Heart right ventricle (tissue), 16 donors: ENCODE measurements at regions not wholly inside any gene's neighbourhood (a gene's known extent, or its start where the extent isn't known, plus 50 kb on each side); places are given as distances from the start of the nearest gene placed in this dataset.

Source experiments
- ATAC-seq, 8 donors: fragments of 200-7000 bp; cut with Tn5 transposase; one replicate each; pipeline ENCODE4 v1.9.1; 2020; ENCODE audit warnings: mild to moderate bottlenecking in 8 of 8, moderate library complexity in 8 of 8, moderate number of reproducible peaks in 1 of 8
- DNase-seq, 2 donors: peaks; one replicate each; pipeline ENCODE4 v3.0.0-alpha.2; 2020
- H3K27ac ChIP-seq, 10 donors: fragments of 200-600 bp; sonication (generic) in 2 of 10; one replicate each; pipeline versions ENCODE4 v1.5.0 to v1.8.0; 2020 to 2022; ENCODE audit warnings: mild to moderate bottlenecking in 3 of 10
- H3K27me3 ChIP-seq, 7 donors: fragments of 200-600 bp; one replicate each; pipeline ENCODE4 v1.8.0; 2021 to 2022; ENCODE audit warnings: mild to moderate bottlenecking in 2 of 7
- H3K36me3 ChIP-seq, 9 donors: fragments of 200-600 bp; sonication (generic) in 1 of 9; one replicate each; pipeline versions ENCODE4 v1.5.0 to v1.8.0; 2020 to 2022; ENCODE audit warnings: mild to moderate bottlenecking in 2 of 9
- H3K4me1 ChIP-seq, 9 donors: fragments of 200-600 bp; sonication (generic) in 1 of 9; one replicate each; pipeline versions ENCODE4 v1.5.0 to v1.8.0; 2020 to 2022; ENCODE audit warnings: mild to moderate bottlenecking in 4 of 9
- H3K4me3 ChIP-seq, 10 donors: fragments of 200-600 bp; sonication (generic) in 2 of 10; one replicate each; pipeline versions ENCODE4 v1.5.0 to v1.8.0; 2020 to 2022; ENCODE audit warnings: mild to moderate bottlenecking in 7 of 10, moderate library complexity in 2 of 10
- H3K9me3 ChIP-seq, 11 donors: fragments of 200-600 bp in 10 of 11; sonication (generic) in 2 of 11; one replicate each; pipeline versions ENCODE4 v1.5.0 to v1.8.0; 2013 to 2022; ENCODE audit warnings: mild to moderate bottlenecking in 2 of 11, control low read depth in 1 of 11, moderate library complexity in 1 of 11
- WGBS, 2 donors: extraction: QIAGEN DNeasy Blood & Tissue Kit; methylation state at CpG; one replicate each; pipeline ENCODE4 v1.1.7; 2013; ENCODE audit warnings: inconsistent platforms in 1 of 2; 5-methylcytosine and 5-hydroxymethylcytosine counted together
- intact Hi-C, 10 donors: fragments of 100-400 bp; cut with DNase I; formaldehyde crosslinking; loops; one replicate each; pipeline versions ENCODE4 v1.11.1 to v1.14.2; 2022
- TF ChIP-seq, protein P1 (sequence below), 9 donors: fragments of 200-600 bp; sonication (generic) in 2 of 9; IDR thresholded peaks; one replicate each; pipeline versions ENCODE4 v1.5.0 to v1.8.0; 2021 to 2022; ENCODE audit warnings: antibody characterized with exemption in 9 of 9, mild to moderate bottlenecking in 5 of 9, moderate library complexity in 1 of 9
- donor health status: Arrhythmogenic right ventricular cardiomyopathy.
- donor health status: ischemic (EF 13 %, LVEDD 7.1; RV severe dilation, severe dysfunction).
- donor health status: healthy with polysubstance abuse.
- donor health status: DM: no; HTN: yes; CAD: no.
- donor health status: DM: no; HTN: no; CAD: no.
- donor health status: ischemic (EF 25% LVEDD 6.9; RV normal size, moderate dysfunction).
- donor health status: ischemic (EF 25% LVEDD 5.7; RV mildly dilated, moderate dysfunction).
- donor health status: healthy.
- donor health status: DM: yes; HTN: yes; CAD: no.
- donor health status: Ischemic cardiomyopathy.
- donor health status: ischemic (EF 35%, LVEDD 5.7; RV mildly dilated, moderate dysfunction).
- donor health status: nonischemic (EF 11% LVEDD 7.7; RV severe dilation, severe dysfunction).
- donor health status: DM: yes; HTN: yes; CAD: no.
- donor health status: PGD.
- donor health status: ischemic (EF 29% LVEDD 5.4; RV normal size, mild dysfunction).
- donor health status: nonischemic (EF 23%, LVEDD 6.1; RV moderate dilation, normal function).

DNA sequence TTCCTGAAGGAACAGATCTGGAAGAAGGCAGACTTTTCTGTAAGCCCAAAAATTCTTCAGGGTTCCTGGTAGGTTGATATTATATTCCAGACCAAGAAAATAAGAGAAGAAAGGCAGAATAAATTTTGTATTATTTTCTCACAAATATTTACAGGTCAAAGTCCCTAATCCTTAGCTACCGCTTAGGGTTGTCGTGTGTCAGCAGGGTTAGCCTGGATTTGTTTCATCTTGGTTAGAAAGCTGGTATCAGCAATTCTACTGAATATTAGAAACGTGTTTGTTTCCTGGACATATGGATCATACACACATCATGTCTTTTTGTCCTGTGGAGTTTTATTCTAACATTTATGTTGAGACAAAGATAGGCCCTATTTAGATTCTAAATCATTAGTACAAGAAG, 232.9 kb upstream of the CXXC4 start:
- TF ChIP-seq, protein P1, sequence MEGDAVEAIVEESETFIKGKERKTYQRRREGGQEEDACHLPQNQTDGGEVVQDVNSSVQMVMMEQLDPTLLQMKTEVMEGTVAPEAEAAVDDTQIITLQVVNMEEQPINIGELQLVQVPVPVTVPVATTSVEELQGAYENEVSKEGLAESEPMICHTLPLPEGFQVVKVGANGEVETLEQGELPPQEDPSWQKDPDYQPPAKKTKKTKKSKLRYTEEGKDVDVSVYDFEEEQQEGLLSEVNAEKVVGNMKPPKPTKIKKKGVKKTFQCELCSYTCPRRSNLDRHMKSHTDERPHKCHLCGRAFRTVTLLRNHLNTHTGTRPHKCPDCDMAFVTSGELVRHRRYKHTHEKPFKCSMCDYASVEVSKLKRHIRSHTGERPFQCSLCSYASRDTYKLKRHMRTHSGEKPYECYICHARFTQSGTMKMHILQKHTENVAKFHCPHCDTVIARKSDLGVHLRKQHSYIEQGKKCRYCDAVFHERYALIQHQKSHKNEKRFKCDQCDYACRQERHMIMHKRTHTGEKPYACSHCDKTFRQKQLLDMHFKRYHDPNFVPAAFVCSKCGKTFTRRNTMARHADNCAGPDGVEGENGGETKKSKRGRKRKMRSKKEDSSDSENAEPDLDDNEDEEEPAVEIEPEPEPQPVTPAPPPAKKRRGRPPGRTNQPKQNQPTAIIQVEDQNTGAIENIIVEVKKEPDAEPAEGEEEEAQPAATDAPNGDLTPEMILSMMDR (IDR thresholded peaks at IDR 0.05) = no peak
- no peak overlapping the region for H3K4me3 ChIP-seq
- 88 to 91% methylated on average over 3 of the region's 3 CpGs for WGBS, 2 donors
- no peaks in the 10 kb centered on the region for H3K36me3 ChIP-seq
- peaks cover 0 to 12% (median 0%) of the 10 kb centered on the region in 9 donors for H3K4me1 ChIP-seq
- no peak overlapping the region for H3K27ac ChIP-seq
- H3K9me3 ChIP-seq = no peaks in the 10 kb centered on the region
- intact Hi-C loops = no loop called here
- no peaks in the 10 kb centered on the region for H3K27me3 ChIP-seq
- DNase-seq = no peak
- ATAC-seq = no peak

DNA sequence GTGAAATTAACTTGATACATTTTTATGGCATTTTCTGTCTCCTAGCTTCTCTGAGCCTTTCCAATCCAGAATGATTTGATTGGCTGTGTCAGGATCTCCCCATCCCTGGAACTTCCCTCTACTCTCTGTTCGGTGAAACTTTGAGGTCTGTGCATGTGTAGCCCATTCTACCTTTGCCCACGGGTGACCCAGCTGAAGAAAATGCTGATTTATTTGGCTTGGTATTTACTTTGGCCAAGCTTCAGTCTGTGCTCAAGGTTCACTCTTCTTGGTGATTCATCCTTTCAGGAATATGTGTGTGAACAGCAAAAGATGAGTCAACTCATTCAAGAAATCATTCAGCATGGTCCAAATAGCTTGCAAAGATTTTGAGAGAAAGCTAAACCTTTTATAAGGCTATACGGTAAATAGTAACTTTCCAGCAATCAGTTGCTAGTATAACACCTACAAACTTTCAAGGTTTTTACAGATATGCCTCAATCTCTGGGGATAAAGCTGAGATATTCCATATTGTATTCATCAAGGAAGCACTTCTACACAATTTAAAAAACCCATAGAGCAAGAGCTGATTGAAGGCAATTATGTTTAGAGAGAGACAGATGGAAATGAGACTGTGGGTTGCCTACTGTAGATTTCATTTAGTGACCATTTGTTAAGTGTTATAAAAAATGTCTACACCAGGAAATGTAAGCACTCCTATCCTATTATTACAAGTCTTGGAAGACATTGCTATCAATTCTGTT, 233.9 kb upstream of the CXXC4 start:
- ATAC-seq = no peak
- H3K4me1 ChIP-seq = peaks cover 0 to 19% (median 0%) of the 10 kb centered on the region in 9 donors
- H3K36me3 ChIP-seq = no peaks in the 10 kb centered on the region
- H3K9me3 ChIP-seq = no peaks in the 10 kb centered on the region
- no peak overlapping the region for H3K27ac ChIP-seq
- intact Hi-C loops = no loop called here
- H3K27me3 ChIP-seq = no peaks in the 10 kb centered on the region
- no peak for DNase-seq
- TF ChIP-seq, protein P1 (IDR thresholded peaks at IDR 0.05) = no peak
- no peak overlapping the region for H3K4me3 ChIP-seq
- WGBS, 2 donors = 75 to 84% methylated on average over 3 of the region's 3 CpGs

DNA sequence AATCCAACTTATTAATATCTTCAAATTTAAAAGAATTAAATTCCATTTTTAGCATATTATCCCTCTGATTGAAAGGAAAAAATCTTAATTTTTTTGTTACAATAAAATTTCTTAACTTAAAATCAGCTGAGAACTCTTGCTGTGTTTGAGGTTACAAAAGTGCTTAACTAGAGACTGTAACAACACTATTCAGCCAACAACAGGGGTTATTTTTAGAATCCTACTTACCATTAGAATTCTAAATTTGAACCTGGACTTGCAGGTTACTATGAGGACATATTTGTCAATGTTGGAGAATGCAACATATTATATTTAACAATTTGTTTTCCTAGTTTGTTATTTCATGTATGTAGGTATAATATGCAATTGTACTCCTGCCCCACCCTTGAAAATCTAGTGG, 238.1 kb upstream of the CXXC4 start:
- H3K4me1 ChIP-seq = peaks cover 0 to 35% (median 9%) of the 10 kb centered on the region in 9 donors
- DNase-seq (no peak), ATAC-seq (peak in 6 of 8 donors; percentile 69 to 84 (median 76))
- no peaks in the 10 kb centered on the region for H3K9me3 ChIP-seq
- intact Hi-C loops = loop anchor here in 1 of 10 donors (10.0 kb wide), 1 partner anchor 238 kb away; the partner anchor contains the start of gene CXXC4
- H3K27me3 ChIP-seq = no peaks in the 10 kb centered on the region
- TF ChIP-seq, protein P1 (IDR thresholded peaks at IDR 0.05) = no peak
- H3K4me3 ChIP-seq = no peak overlapping the region
- H3K36me3 ChIP-seq = no peaks in the 10 kb centered on the region
- peak overlapping the region in 4 of 10 donors; percentile 21 to 56 (median 36) for H3K27ac ChIP-seq

DNA sequence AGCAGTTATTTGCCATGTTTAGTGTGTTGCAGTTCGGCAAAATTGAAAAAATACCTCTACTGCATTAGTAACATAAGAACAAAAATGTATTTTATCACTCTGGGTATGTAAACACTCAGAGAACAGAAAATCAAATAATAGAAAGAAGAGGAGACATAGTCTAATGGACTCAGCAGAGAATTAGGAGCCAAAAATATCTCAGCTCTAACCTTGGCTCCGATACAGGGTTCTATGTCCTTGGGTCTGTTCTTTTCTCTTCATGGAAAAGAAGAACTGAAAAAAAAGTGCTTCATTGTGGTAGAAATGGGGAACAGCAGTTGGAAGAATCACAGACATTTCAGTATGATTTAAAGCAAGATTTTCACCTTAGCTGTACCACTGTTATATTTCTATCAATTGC, 240.5 kb upstream of the CXXC4 start:
- no peak for DNase-seq
- TF ChIP-seq, protein P1 (IDR thresholded peaks at IDR 0.05) = no peak
- Histone ChIP-seq H3K27me3 (no peaks in the 10 kb centered on the region), H3K9me3 (no peaks in the 10 kb centered on the region), H3K36me3 (no peaks in the 10 kb centered on the region), H3K4me1 (peaks cover 0 to 35% (median 9%) of the 10 kb centered on the region in 9 donors), H3K4me3 (no peak overlapping the region), H3K27ac (peak overlapping the region in 5 of 10 donors; percentile 23 to 54 (median 48))
- peak in 6 of 8 donors; percentile 50 to 84 (median 68) for ATAC-seq
- intact Hi-C loops = loop anchor here in 1 of 10 donors (10.0 kb wide), 1 partner anchor 240 kb away; the partner anchor contains the start of gene CXXC4
- WGBS, 2 donors = 44 to 52% methylated on average over 2 of the region's 2 CpGs
